GM21717 (cell line): ENCODE measurements at regions not wholly inside any gene's neighbourhood (a gene's known extent, or its start where the extent isn't known, plus 50 kb on each side); places are given as distances from the start of the nearest gene placed in this dataset.
"Not testable (repeated sequence)": the region's sequence is repeated elsewhere in the genome, so short reads cannot be mapped to it uniquely, and the experiment has no call there.

ENCODE experiments used
- ATAC-seq: cut with Tn5 transposase; IDR thresholded peaks from one replicate; pipeline ENCODE4 v1.9.1; 2021; ENCODE audit warnings: mild to moderate bottlenecking, moderate library complexity; ENCODE audit not compliant: unreplicated experiment

DNA sequence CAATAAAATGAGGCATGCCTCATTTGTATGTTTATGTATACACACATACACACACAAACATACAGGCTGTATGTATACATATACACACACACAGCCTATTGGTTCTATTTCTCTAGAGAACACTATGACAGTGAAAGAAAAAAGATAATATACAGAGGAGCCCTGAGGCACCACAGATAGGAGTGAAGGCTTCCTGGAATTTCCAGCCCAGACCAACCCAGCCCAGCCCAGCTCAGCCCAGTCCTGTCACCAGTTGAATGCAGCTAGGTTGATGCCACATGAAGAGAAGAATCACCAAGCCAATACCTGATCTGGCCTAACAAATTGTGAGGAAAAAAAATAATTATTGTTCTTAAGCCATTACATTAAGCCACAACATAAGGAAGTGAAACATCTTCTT is 126.9 kb upstream of the PDE4D start:
- ATAC-seq: no peak

- ATAC-seq: not testable (repeated sequence)
These were observed 125.4 kb upstream of the PDE4D start for GRCh38 chr5:60018960-60019359.

DNA sequence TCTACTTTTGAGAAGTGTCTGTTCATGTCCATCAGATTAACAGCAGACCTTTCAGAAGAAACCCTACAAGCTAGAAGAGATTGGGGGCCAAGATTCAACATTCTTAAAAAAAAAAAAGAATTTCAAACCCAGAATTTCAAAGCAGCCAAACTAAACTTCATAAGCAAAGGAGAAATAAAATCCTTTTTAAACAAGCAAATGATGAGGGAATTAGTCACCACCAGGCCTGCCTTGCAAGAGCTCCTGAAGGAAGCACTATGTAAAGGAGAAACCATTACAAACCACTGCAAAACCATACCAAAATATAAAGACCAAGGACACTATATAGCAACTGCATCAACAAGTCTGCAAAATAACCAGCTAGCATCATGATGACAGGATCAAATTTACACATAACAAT is 124.6 kb upstream of the PDE4D start:
- no peak for ATAC-seq

DNA sequence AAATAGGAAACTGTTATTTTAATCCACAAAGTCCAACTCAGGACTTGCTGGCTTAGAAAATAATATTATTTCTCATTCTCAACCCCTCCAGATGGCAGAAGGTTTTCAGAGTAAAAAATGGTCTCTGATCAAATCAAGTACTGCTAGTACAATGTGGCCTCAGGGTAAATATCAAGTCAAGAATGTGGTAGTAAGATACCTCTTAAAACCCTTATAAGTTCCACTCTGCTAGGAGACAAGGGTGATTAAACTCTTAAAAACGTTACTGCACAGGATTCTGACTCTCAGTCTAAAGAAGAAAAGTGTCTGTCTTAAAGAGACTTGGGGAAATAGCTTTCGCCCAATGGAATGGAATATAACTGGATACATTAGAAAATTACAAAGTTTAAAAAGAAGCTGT is 120.8 kb upstream of the PDE4D start:
- no peak for ATAC-seq

- no peak for ATAC-seq
These were observed 117.3 kb upstream of the PDE4D start for GRCh38 chr5:60010853-60011252.

DNA sequence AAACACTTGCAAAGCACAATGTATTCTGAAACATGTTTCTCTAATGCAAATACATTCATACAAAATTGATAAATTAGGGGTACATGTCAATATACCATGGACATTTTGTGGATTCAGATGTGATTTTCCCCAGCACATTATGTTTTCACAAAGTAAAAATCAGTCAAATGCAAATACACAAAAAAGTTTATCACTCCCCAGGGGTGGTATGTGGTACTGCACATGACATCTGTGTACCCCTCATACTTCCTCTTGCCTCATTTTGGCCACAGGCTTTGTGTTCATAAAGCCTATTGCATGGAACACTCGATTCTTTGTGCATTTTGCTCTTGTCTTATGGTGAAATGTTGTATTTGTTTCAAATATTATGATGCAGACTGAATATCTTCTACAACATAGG is 116.8 kb upstream of the PDE4D start:
- no peak for ATAC-seq

GRCh38 chr5:60007729-60008128 is 114.2 kb upstream of the PDE4D start:
- ATAC-seq: no peak

GRCh38 chr5:59999056-59999455 is 105.5 kb upstream of the PDE4D start:
- no peak for ATAC-seq

GRCh38 chr5:59992206-59992605 is 98.7 kb upstream of the PDE4D start:
- no peak for ATAC-seq

DNA sequence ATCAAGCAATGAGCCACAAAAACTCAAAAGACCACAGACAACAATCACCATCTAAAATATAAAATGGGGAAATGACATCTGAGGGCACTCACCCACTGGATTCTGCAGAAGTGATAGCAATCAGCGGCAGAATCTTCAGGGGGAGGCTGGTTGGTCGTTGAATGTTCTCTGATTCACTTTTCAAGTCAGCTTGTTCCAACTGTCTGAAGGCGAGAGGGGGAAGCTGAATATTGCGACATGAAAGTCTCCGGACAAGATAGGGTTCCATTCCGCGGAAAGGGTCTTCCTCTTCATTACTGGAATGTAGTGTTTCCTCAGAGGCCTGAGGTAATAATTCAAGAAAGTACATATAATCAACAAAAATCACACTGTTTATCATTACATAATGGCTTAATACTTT is 94.9 kb upstream of the PDE4D start:
- ATAC-seq: no peak

DNA sequence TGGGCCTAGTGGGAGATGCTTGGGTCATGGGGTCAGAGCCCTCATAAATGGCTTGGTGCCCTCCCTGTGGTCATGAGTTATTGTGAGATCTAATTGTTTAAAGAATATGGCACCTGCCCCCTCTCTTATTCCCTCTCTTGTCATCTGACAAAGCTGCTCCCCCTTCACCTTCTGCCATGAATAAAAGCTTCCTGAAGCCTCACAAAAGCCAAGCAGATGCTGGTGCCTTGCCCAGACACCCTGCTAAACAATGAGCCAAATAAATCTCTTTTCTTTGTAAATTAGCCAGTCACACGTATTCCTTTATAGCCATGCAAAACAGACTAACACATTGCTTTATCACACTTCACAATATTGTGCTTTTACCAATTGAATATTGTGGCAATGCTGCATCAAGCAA is 82.8 kb upstream of the PDE4D start:
- no peak for ATAC-seq

GRCh38 chr5:59972043-59972442 is 78.5 kb upstream of the PDE4D start:
- ATAC-seq: no peak

DNA sequence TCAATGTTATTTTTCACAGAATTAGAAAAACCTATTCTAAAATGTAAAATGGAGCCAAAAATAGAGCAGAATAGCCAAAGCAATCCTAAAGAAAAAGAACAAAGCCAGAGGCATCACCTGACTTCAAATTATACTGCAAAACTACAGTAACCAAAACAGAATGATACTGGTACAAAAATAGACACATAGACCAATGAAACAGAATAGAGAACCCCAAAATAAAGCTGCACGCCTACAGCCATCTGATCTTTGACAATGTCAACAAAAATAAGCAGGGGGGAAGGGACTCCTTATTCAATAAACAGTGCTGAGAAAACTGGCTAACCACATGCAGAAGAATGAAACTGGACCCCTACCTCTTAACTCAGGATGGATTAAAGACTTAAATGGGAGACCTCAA is 65.8 kb upstream of the PDE4D start:
- no peak for ATAC-seq

GRCh38 chr5:59956130-59956783 is 62.7 kb upstream of the PDE4D start:
- ATAC-seq: no peak

- ATAC-seq: no peak
These were observed 61.7 kb upstream of the PDE4D start for GRCh38 chr5:59955241-59955640.

- no peak for ATAC-seq
These were observed 50.1 kb upstream of the PDE4D start for GRCh38 chr5:59943452-59944113.
